ENCODE measurements at regions not wholly inside any gene's neighbourhood (a gene's known extent, or its start where the extent isn't known, plus 50 kb on each side); places are given as distances from the start of the nearest gene placed in this dataset.

GRCh38 chr1:194809665-194810064 is 1623.3 kb upstream of the B3GALT2 start:
- no peak for TF ChIP-seq CSDC2 (CRISPR knock-in tag; IDR thresholded peaks at IDR 0.05)
- no peak for TF ChIP-seq ARNTL (CRISPR knock-in tag; IDR thresholded peaks at IDR 0.05; ENCODE audit: borderline replicate concordance, low read depth)
- no peak for TF ChIP-seq TCF4 (CRISPR knock-in tag; IDR thresholded peaks at IDR 0.05; ENCODE audit: borderline replicate concordance)
- no peak for TF ChIP-seq RARB (CRISPR knock-in tag; IDR thresholded peaks at IDR 0.05)
